ENCODE measurements at regions not wholly inside any gene's neighbourhood (a gene's known extent, or its start where the extent isn't known, plus 50 kb on each side); places are given as distances from the start of the nearest gene placed in this dataset.

GRCh38 chr17:51395621-51396020, 135.3 kb downstream of the UTP18 start:
- H3K4me1 ChIP-seq = peaks cover 5% of the 10 kb centered on the region

GRCh38 chr17:51397361-51398127, 137.2 kb downstream of the UTP18 start:
- no peaks in the 10 kb centered on the region for H3K36me3 ChIP-seq
- no peak overlapping the region for H3K4me3 ChIP-seq (ENCODE audit: low read depth, low read length)
- no peak for TF ChIP-seq CTCF (IDR thresholded peaks at IDR 0.05; ENCODE audit: low read depth, low read length)
- H3K27me3 ChIP-seq = no peaks in the 10 kb centered on the region
- peaks cover 5% of the 10 kb centered on the region for H3K4me1 ChIP-seq
- no peaks in the 10 kb centered on the region for H3K9me3 ChIP-seq
- no peak for DNase-seq

More at GRCh38 chr17:51395621-51396020, 135.3 kb downstream of the UTP18 start:
- Histone ChIP-seq H3K36me3 (no peaks in the 10 kb centered on the region), H3K27me3 (no peaks in the 10 kb centered on the region), H3K4me3 (ENCODE audit: low read depth, low read length) (no peak overlapping the region), H3K9me3 (no peaks in the 10 kb centered on the region)
- no peak for TF ChIP-seq CTCF (IDR thresholded peaks at IDR 0.05; ENCODE audit: low read depth, low read length)
- DNase-seq = no peak

- H3K36me3 ChIP-seq = no peaks in the 10 kb centered on the region
- H3K4me3 ChIP-seq (ENCODE audit: low read depth, low read length) = no peak overlapping the region
- H3K27me3 ChIP-seq = no peaks in the 10 kb centered on the region
- no peak for TF ChIP-seq CTCF (IDR thresholded peaks at IDR 0.05; ENCODE audit: low read depth, low read length)
- no peak for DNase-seq
- H3K9me3 ChIP-seq = no peaks in the 10 kb centered on the region
- peaks cover 5% of the 10 kb centered on the region for H3K4me1 ChIP-seq
These were observed 137.8 kb downstream of the UTP18 start for GRCh38 chr17:51398128-51398525.

- H3K4me1 ChIP-seq = peaks cover 5% of the 10 kb centered on the region
- TF ChIP-seq CTCF (IDR thresholded peaks at IDR 0.05; ENCODE audit: low read depth, low read length) = no peak
- H3K9me3 ChIP-seq = no peaks in the 10 kb centered on the region
- no peaks in the 10 kb centered on the region for H3K36me3 ChIP-seq
- H3K4me3 ChIP-seq (ENCODE audit: low read depth, low read length) = no peak overlapping the region
- no peaks in the 10 kb centered on the region for H3K27me3 ChIP-seq
- peak; percentile 54 for DNase-seq
These were observed 138.3 kb downstream of the UTP18 start for GRCh38 chr17:51398687-51399086.

- H3K9me3 ChIP-seq = no peaks in the 10 kb centered on the region
- TF ChIP-seq CTCF (IDR thresholded peaks at IDR 0.05; ENCODE audit: low read depth, low read length) = no peak
- DNase-seq = no peak
- H3K27me3 ChIP-seq = no peaks in the 10 kb centered on the region
- H3K4me1 ChIP-seq = peaks cover 5% of the 10 kb centered on the region
- no peak overlapping the region for H3K4me3 ChIP-seq (ENCODE audit: low read depth, low read length)
- no peaks in the 10 kb centered on the region for H3K36me3 ChIP-seq
These were observed 140.9 kb downstream of the UTP18 start for GRCh38 chr17:51401279-51401678.

GRCh38 chr17:51402899-51403298, 142.6 kb downstream of the UTP18 start:
- no peak for TF ChIP-seq CTCF (IDR thresholded peaks at IDR 0.05; ENCODE audit: low read depth, low read length)
- no peak for DNase-seq
- H3K9me3 ChIP-seq = no peaks in the 10 kb centered on the region
- H3K4me3 ChIP-seq (ENCODE audit: low read depth, low read length) = no peak overlapping the region
- no peaks in the 10 kb centered on the region for H3K27me3 ChIP-seq
- peaks cover 5% of the 10 kb centered on the region for H3K4me1 ChIP-seq
- H3K36me3 ChIP-seq = no peaks in the 10 kb centered on the region

Data from BE2C (cell line).